ENCODE measurements at regions not wholly inside any gene's neighbourhood (a gene's known extent, or its start where the extent isn't known, plus 50 kb on each side); places are given as distances from the start of the nearest gene placed in this dataset.
"Not testable (repeated sequence)": the region's sequence is repeated elsewhere in the genome, so short reads cannot be mapped to it uniquely, and the experiment has no call there.

DNA sequence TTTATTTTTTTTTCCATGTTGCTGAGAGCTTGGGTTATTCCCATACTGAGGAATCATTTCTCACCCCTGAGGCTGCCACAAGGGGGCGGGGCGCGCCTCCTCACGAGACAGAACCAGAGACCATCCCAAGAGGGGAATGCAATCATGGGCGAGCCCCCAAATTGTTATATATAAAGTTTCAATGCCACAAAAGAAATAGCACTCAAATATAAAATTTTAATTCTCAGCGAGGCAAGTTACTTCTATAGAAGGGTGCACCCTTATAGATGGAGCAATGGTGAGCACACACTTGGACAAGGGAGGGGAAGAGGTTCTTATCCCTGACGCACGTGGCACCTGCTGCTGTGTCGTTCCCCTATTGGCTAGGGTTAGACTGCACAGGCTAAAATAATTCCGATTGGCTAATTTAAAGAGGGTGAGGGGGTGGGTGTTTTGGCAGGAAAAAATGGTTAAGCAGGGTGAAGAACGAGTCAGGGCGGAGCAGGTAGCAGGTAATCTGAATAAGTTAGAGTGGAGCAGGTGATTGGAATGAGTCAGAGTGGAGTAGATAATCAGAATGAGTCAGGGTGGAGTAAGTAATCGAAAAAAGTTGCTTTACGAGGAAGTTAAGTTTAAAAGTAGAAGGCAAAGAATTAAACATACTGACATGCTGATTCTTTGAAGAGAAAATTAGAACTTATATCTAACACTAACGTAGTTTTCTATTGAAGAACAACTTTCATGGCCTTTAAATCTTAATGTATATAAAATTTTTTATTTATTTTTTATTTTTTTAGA is 177.5 kb downstream of the MTCL1 start:
- no peak for DNase-seq

DNA sequence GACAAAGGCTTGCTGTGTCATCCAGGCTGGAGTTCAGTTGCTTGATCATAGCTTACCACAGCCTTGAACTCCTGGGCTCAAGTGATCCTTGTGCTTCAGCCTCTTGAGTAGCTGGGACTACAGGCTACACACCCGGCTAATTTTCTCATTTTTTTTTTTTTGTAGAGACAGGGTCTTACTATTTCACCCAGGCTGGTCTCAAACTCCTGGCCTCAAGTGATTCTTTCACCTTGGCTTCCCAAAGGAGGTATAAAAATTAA is 178.0 kb downstream of the MTCL1 start:
- DNase-seq: no peak

GRCh38 chr18:8887877-8888276 is 182.5 kb downstream of the MTCL1 start:
- not testable (repeated sequence) for DNase-seq

DNA sequence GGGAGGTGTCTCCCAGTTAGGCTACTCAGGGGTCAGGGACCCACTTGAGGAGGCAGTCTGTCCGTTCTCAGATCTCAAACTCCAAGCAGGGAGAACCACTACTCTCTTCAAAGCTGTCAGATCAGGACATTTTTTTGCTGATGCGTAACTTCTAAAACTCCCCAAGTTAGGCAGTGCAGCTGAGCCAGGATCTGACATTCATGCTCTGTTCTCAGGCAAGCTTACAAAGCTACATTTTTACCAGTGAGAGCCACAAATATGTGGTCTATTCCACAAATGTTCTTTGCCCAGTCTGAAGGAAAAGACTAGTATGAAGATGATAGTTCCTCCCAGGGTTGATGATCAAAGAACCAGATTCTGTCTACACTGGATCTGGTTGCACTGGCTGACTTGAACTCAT is 184.1 kb downstream of the MTCL1 start:
- no peak for DNase-seq

DNA sequence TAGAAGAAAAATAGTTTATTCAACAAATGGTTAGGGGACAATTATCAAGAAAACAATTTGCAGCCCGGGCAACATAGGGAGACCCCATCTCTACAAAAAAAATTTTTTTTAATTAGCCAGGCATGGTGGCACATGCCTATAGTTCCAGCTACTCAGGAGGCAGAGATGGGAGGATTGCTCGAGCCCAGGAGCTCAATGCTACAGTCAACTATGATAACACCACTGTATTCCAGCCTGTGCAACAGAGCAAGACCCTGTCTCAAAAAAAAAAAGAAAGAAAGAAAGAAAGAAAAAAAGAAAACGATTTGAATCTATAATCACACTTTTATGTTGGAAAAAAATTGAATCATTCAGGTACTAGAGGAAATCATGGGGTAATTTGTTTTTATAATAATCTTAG is 185.1 kb downstream of the MTCL1 start:
- DNase-seq: not testable (repeated sequence)

GRCh38 chr18:8890957-8891464 is 185.7 kb downstream of the MTCL1 start:
- peak; percentile 31 for DNase-seq

- no peak for DNase-seq
Observed at GRCh38 chr18:8893221-8893620, 187.9 kb downstream of the MTCL1 start.

DNA sequence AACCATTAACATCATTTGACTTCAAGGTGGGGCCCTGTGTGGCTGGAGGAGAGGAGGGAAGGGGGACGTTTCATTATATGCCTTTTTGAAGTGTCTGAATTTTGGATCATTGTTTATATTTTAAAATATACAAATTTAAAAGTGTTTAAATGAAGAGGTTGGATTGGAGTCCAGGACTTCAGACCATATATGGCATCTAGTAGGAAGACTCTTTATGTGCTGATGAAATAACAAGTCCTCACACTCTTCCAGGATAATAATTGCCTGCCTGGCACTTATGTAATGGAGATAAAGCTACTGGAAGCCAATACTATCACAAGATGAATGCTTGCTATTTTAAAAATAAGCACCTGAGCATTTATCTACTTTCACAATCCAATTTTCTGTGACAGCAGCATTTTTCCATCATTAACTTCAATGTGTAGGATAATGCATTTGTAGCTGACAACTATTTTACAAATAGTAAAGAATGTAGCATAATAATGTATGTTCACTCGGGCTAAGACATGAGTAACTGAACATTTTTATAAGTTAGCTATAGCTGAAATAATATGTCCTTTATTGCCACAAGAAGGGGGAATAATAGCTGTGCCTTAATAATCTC is 188.4 kb downstream of the MTCL1 start:
- DNase-seq: no peak

- no peak for DNase-seq
Observed at GRCh38 chr18:8894823-8895222, 189.5 kb downstream of the MTCL1 start.

DNA sequence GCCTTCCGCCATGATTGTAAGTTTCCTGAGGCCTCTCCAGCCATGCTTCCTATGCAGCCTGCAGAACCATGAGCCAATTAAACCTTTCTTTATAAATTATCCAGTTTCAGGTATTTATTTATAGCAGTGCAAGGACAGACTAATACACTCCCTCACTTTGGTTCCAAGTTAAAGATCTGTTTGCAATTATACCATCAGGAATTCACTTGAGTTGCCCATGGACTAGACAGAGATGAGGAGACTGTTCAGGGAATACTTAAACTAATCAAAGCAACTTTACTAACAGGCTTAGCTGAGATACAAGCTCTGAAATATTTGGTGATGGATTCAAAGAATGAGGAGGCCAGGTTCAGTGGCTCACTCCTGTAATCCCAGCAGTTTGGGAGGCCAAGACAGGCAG is 190.0 kb downstream of the MTCL1 start:
- no peak for DNase-seq

DNA sequence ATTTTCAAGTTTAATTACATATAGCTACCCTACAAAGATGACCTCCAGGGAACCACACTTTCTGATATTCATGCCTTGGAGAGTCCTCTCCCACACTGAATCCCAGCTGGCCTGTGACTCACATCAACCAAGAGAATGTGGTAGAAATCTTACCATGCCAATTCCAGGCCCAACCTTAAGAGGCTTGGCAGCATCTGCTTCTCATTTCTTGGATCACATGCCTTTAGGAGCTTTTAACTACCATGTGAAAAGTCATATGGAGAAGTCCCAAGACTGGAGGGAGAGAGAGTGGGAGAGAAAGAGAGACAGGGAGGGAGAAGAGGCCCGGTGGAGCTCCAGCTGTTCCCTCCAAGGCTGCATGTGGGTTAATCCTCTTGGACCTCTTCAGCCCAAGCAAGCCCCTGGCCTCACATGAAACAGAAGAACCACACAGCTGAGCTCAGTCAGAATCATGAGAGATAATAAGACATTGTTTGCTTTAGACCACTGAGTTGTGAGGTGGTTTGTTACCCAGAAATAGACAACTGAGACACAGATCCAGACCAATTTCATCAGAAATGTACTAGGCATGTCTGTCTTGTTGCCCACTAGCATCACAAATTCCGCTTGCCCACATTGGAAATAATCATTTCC is 190.7 kb downstream of the MTCL1 start:
- no peak for DNase-seq

GRCh38 chr18:8899000-8899399 is 193.6 kb downstream of the MTCL1 start:
- DNase-seq: no peak

GRCh38 chr18:8900552-8900951 is 195.2 kb downstream of the MTCL1 start:
- no peak for DNase-seq

DNA sequence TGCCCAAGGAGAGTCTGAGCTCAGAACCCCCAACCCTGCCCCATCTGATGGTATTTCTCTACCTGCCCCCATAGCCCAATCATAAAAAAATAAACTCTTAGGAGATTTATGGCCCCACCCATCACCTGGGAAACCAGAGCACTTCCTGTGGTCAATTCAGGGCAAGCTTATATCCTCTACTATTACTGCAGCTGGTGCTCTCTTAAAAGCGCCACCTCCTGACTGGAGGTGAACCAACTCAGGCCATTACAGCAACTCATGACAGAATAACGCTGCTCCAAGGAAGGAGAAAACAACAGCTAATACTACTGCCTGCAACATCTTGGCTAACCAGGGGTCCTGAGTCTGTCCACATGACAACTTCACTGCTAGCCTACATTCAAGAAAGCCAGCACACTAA is 195.7 kb downstream of the MTCL1 start:
- no peak for DNase-seq

GRCh38 chr18:8904316-8904715 is 198.2 kb upstream of the NDUFV2 start:
- DNase-seq: no peak

- DNase-seq: no peak
Observed at GRCh38 chr18:8908792-8909510, 193.5 kb upstream of the NDUFV2 start.

DNA sequence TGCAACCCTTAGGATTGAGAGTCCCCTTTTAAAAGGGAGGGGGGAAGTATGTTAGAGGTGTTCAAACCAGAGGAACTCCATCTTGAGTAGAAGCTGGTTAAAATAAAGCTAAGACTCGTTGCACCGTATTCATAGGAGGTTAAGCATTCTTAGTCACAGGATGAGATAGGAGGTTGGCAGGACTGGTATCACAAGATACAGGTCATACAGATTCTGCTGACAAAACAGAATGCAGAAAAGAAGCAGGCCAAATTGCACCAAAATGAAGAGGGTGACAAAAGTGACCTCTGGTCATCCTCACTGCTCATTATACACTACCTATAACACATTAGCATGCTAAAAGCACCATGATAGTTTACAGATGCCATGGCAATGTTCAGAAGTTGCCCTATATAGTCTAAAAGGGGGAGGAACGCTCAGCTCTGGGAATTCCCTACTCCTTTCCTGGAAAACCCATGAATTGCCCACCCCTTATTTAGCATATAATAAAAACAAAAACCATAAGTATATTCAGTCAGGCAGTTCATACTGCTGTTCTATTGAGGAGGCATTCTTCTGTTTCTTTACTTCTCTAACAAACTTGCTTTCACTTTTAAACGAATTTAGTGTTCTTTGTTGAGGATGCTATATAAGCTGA is 192.2 kb upstream of the NDUFV2 start:
- DNase-seq: no peak

- no peak for DNase-seq
Observed at GRCh38 chr18:8910843-8911242, 191.7 kb upstream of the NDUFV2 start.

GRCh38 chr18:8911408-8912340 is 190.8 kb upstream of the NDUFV2 start:
- DNase-seq: no peak

DNA sequence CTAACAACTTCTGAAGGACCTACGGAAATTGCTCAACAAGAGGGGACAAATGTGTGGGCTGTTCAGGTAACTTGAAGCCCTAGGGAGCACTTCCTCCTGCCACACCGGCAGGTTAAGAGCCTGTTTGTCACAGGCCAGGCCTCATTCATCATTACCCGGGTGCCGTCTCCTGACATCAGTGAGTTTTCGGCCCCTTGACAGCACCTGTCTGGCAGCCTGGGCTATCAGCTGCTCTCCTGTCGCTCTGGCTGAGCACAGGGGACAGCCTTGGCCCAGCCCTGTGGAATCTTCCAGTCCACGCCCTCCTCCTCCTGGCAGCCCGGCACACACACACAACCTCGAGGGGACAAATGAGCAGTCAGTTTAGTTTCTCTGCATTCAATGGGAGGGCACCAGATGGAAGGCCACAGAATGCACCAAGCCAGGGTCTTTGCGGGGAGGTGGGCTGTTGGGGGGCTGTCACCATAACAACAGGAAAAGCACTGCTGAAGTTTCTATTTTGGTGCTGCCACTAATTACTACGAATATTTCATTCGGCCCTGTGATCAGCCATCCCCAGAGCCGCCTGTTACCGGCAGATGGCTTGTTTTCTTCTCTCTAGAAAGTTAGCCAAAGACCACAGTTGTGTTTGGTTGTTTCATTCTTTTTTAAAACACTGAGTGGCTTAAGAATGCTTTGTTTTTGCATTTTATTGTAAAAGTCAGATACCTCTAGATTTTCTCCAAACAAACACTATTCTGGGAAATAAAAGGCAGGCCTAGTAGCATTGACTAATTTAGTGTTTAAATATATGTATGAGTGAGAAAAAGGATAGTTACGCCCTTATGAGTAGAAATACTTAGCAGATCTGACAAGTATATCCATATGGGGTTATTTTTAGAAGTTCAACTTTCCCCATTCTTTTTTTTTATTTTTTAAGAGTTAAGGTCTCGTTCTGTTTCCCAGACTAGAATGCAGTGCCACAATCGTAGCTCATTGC is 189.9 kb upstream of the NDUFV2 start:
- no peak for DNase-seq
